22Rv1 (cell line): ENCODE measurements at regions not wholly inside any gene's neighbourhood (a gene's known extent, or its start where the extent isn't known, plus 50 kb on each side); places are given as distances from the start of the nearest gene placed in this dataset.

ENCODE experiments used
- ZFX ChIP-seq: fragments of 450-650 bp; IDR thresholded peaks from 2 replicates; pipeline ENCODE4 v1.6.1; 2017; ENCODE audit warnings: antibody characterized with exemption, borderline replicate concordance
- TF ChIP-seq, protein P1 (sequence below): fragments of 450-650 bp; IDR thresholded peaks from 2 replicates; pipeline ENCODE4 v1.5.1; 2017; ENCODE audit warnings: mild to moderate bottlenecking

DNA sequence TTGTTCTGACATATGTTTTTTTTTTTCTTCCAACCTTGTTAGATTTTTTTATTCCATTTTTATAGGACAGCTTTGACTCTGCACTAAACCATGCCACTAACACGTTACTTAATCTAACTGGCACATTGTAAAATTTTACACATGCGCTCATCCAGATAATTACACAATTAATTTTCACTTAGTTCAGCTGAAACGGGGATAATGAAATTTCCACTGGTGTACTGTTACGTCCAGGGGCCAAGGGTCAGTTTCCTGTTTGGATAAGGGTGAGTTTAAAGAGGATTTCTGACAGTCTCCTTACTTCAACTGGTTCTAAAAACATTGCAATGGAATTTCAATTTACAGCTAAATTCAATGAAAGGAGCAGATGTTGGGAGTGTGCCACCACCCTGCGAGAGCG, 221.8 kb upstream of the CEP162 start:
- TF ChIP-seq, protein P1, sequence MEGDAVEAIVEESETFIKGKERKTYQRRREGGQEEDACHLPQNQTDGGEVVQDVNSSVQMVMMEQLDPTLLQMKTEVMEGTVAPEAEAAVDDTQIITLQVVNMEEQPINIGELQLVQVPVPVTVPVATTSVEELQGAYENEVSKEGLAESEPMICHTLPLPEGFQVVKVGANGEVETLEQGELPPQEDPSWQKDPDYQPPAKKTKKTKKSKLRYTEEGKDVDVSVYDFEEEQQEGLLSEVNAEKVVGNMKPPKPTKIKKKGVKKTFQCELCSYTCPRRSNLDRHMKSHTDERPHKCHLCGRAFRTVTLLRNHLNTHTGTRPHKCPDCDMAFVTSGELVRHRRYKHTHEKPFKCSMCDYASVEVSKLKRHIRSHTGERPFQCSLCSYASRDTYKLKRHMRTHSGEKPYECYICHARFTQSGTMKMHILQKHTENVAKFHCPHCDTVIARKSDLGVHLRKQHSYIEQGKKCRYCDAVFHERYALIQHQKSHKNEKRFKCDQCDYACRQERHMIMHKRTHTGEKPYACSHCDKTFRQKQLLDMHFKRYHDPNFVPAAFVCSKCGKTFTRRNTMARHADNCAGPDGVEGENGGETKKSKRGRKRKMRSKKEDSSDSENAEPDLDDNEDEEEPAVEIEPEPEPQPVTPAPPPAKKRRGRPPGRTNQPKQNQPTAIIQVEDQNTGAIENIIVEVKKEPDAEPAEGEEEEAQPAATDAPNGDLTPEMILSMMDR, result no peak
- no peak for TF ChIP-seq ZFX
